Hepatocyte (in vitro differentiated cells): ENCODE measurements at regions not wholly inside any gene's neighbourhood (a gene's known extent, or its start where the extent isn't known, plus 50 kb on each side); places are given as distances from the start of the nearest gene placed in this dataset.

Experiments
- DNase-seq: peaks from one replicate; pipeline ENCODE4 v3.0.0-alpha.2; 2016; ENCODE audit warnings: low spot score
- H2AFZ ChIP-seq: fragments of 200-600 bp; sonication (generic); 2 replicates; pipeline ENCODE4 v1.6.0; 2016; ENCODE audit warnings: antibody characterized with exemption, mild to moderate bottlenecking
- H3K27ac ChIP-seq: fragments of 200-600 bp; sonication (generic); 2 replicates; pipeline ENCODE4 v1.5.1; 2016; ENCODE audit warnings: mild to moderate bottlenecking
- H3K27me3 ChIP-seq: fragments of 200-600 bp; sonication (generic); 2 replicates; pipeline ENCODE4 v1.6.1; 2016
- H3K36me3 ChIP-seq: fragments of 200-600 bp; sonication (generic); replicated peaks from 2 replicates; pipeline ENCODE4 v1.5.1; 2016; ENCODE audit warnings: low read depth; ENCODE audit not compliant: insufficient read depth
- H3K4me1 ChIP-seq: fragments of 200-600 bp; sonication (generic); 2 replicates; pipeline ENCODE4 v1.5.1; 2016; ENCODE audit warnings: mild to moderate bottlenecking, moderate library complexity; ENCODE audit not compliant: insufficient read depth
- H3K4me2 ChIP-seq: fragments of 200-600 bp; sonication (generic); 2 replicates; pipeline ENCODE4 v1.6.0; 2016
- H3K4me3 ChIP-seq: fragments of 200-600 bp; sonication (generic); 2 replicates; pipeline ENCODE4 v1.5.1; 2016; ENCODE audit warnings: mild to moderate bottlenecking
- H3K79me2 ChIP-seq: fragments of 200-600 bp; sonication (generic); 2 replicates; pipeline ENCODE4 v1.6.0; 2017; ENCODE audit warnings: mild to moderate bottlenecking
- H3K9me2 ChIP-seq: fragments of 200-600 bp; sonication (generic); replicated peaks from 2 replicates; pipeline ENCODE4 v1.6.0; 2017; ENCODE audit warnings: mild to moderate bottlenecking; ENCODE audit not compliant: insufficient read depth
- H3K9me3 ChIP-seq: fragments of 200-600 bp; sonication (generic); 2 replicates; pipeline ENCODE4 v1.5.1; 2016; ENCODE audit warnings: low read depth, mild to moderate bottlenecking
- H4K20me1 ChIP-seq: fragments of 200-600 bp; sonication (generic); 2 replicates; pipeline ENCODE4 v1.6.0; 2016; ENCODE audit warnings: mild to moderate bottlenecking; ENCODE audit not compliant: insufficient read depth, poor library complexity, severe bottlenecking
- EZH2 ChIP-seq: fragments of 200-600 bp; sonication (generic); IDR thresholded peaks from 2 replicates; pipeline ENCODE4 v1.6.1; 2016; ENCODE audit warnings: antibody characterized with exemption, mild to moderate bottlenecking, borderline replicate concordance
- EZH2phosphoT487 ChIP-seq: fragments of 200-600 bp; sonication (generic); IDR thresholded peaks from one replicate; pipeline ENCODE4 v1.6.1; 2018; ENCODE audit warnings: antibody characterized with exemption, mild to moderate bottlenecking, low read depth, moderate library complexity; ENCODE audit not compliant: unreplicated experiment, severe bottlenecking
- WGBS: methylation state at CpG from one replicate; pipeline ENCODE4 v1.1.6; 2016; ENCODE audit warnings: low lambda C conversion rate; ENCODE audit errors: missing lambda C conversion rate; 5-methylcytosine and 5-hydroxymethylcytosine counted together
- TF ChIP-seq, protein P1 (sequence below): fragments of 200-600 bp; sonication (generic); IDR thresholded peaks from 2 replicates; pipeline ENCODE4 v1.5.1; 2016; ENCODE audit warnings: antibody characterized with exemption, mild to moderate bottlenecking; ENCODE audit not compliant: poor library complexity

DNA sequence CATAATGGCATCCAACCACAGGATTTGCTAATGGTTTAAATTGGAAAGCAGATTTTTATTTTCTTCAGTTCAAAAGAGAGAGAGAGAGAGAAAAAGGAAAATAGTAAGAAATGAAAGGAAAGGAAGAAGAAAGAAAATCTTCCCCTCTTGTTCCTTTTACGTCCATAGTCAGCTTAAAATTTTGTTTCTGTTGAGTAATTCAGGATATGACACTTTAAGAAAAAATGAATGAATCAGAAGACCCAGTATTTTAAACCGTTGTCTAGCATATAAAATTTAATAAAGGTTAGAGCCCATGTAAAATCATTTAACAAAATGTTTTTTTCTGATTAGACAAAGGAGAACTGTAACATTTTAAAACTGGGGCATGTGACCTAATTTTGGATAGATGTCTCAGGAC is 391.8 kb upstream of the EPHA5 start:
- H3K9me3 ChIP-seq = no peaks in the 10 kb centered on the region
- DNase-seq = no peak
- WGBS = 86% methylated on average over 2 of the region's 2 CpGs
- H2AFZ ChIP-seq = no peak overlapping the region
- H3K4me3 ChIP-seq = no peak overlapping the region
- no peaks in the 10 kb centered on the region for H3K4me1 ChIP-seq
- H3K4me2 ChIP-seq = no peak overlapping the region
- no peaks in the 10 kb centered on the region for H3K79me2 ChIP-seq
- no peaks in the 10 kb centered on the region for H3K36me3 ChIP-seq
- H3K27me3 ChIP-seq = no peaks in the 10 kb centered on the region
- H3K27ac ChIP-seq = no peak overlapping the region
- H4K20me1 ChIP-seq = no peaks in the 10 kb centered on the region
- H3K9me2 ChIP-seq = no peaks in the 10 kb centered on the region
- no peak for TF ChIP-seq EZH2

DNA sequence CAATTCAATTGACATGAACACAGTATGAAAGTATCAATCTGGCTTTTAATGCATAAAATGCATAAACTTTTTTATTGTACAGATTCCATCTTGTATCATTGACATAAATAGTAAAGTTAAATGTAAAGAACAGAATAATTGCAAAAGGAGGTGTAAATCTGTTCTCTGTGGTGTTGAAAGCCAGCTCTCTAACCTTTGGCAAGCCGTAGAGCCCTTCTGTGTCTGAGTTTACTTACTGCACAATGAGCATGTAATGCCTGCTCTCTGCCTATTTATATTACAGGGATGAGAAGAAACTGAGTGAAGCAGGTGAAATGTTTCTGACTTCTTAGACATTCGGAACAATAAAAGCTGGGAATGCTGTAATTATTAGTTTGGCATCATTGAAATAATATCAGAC is 389.3 kb upstream of the EPHA5 start:
- 82% methylated on average over 2 of the region's 2 CpGs for WGBS
- Histone ChIP-seq H3K4me1 (no peaks in the 10 kb centered on the region), H3K36me3 (no peaks in the 10 kb centered on the region), H3K79me2 (no peaks in the 10 kb centered on the region), H3K9me2 (no peaks in the 10 kb centered on the region), H3K4me2 (no peak overlapping the region), H2AFZ (no peak overlapping the region), H3K27me3 (no peaks in the 10 kb centered on the region), H3K27ac (no peak overlapping the region), H4K20me1 (no peaks in the 10 kb centered on the region), H3K4me3 (no peak overlapping the region), H3K9me3 (no peaks in the 10 kb centered on the region)
- TF ChIP-seq EZH2phosphoT487 (no peak), EZH2 (no peak)
- TF ChIP-seq, protein P1, sequence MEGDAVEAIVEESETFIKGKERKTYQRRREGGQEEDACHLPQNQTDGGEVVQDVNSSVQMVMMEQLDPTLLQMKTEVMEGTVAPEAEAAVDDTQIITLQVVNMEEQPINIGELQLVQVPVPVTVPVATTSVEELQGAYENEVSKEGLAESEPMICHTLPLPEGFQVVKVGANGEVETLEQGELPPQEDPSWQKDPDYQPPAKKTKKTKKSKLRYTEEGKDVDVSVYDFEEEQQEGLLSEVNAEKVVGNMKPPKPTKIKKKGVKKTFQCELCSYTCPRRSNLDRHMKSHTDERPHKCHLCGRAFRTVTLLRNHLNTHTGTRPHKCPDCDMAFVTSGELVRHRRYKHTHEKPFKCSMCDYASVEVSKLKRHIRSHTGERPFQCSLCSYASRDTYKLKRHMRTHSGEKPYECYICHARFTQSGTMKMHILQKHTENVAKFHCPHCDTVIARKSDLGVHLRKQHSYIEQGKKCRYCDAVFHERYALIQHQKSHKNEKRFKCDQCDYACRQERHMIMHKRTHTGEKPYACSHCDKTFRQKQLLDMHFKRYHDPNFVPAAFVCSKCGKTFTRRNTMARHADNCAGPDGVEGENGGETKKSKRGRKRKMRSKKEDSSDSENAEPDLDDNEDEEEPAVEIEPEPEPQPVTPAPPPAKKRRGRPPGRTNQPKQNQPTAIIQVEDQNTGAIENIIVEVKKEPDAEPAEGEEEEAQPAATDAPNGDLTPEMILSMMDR = no peak
- DNase-seq = no peak

DNA sequence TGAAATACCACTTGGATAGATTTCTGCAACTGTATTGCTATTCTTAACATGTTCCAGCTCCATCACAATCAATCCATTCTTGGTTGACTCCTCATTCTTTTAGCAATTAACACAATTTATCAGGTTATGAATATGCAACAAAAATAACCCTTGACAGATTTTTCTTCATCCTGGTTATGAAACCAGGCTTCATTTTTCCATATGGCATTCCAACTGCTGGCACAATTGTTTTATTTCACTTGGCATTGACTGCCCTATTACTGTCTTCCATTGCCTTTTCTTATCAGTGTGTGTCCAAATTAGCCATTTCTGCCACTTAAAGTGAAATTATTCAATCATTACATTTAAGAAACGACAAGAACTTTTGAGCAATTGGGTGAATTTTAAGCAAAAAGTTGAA is 388.8 kb upstream of the EPHA5 start:
- 77% methylated on average over 1 of the region's 1 CpG for WGBS
- Histone ChIP-seq H4K20me1 (no peaks in the 10 kb centered on the region), H2AFZ (no peak overlapping the region), H3K79me2 (no peaks in the 10 kb centered on the region), H3K4me3 (no peak overlapping the region), H3K9me3 (no peaks in the 10 kb centered on the region), H3K4me2 (no peak overlapping the region), H3K9me2 (no peaks in the 10 kb centered on the region), H3K27ac (no peak overlapping the region), H3K36me3 (no peaks in the 10 kb centered on the region), H3K4me1 (no peaks in the 10 kb centered on the region), H3K27me3 (no peaks in the 10 kb centered on the region)
- no peak for TF ChIP-seq EZH2phosphoT487
- no peak for TF ChIP-seq EZH2
- TF ChIP-seq, protein P1 = no peak
- no peak for DNase-seq

DNA sequence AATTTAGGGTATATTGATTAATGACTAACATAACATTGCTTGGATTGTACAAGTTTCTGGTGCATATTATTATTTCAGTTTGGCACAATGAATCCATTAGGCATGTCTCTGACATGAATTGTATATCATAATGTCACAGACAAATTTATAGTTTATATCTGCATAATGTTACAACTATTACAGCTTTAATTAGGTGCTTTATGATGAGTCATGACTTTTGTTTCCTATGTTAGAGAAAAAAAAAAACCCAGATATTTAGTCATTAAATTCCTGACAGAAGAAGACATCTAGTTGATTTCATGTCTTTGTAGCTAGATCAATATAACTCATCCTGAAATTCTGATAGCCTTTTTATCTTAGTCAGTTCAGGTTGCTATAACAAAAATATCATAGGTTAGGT is 385.7 kb upstream of the EPHA5 start:
- no peak for TF ChIP-seq EZH2
- no peak for TF ChIP-seq EZH2phosphoT487
- no peaks in the 10 kb centered on the region for H3K9me2 ChIP-seq
- no peaks in the 10 kb centered on the region for H3K27me3 ChIP-seq
- no peak overlapping the region for H3K4me2 ChIP-seq
- no peaks in the 10 kb centered on the region for H3K9me3 ChIP-seq
- H2AFZ ChIP-seq = no peak overlapping the region
- no peaks in the 10 kb centered on the region for H3K79me2 ChIP-seq
- no peaks in the 10 kb centered on the region for H4K20me1 ChIP-seq
- H3K27ac ChIP-seq = no peak overlapping the region
- H3K4me3 ChIP-seq = no peak overlapping the region
- DNase-seq = no peak
- H3K36me3 ChIP-seq = no peaks in the 10 kb centered on the region
- no peaks in the 10 kb centered on the region for H3K4me1 ChIP-seq
